B cell (primary cell): ENCODE measurements at regions not wholly inside any gene's neighbourhood (a gene's known extent, or its start where the extent isn't known, plus 50 kb on each side); places are given as distances from the start of the nearest gene placed in this dataset.

Experiments used
- ATAC-seq: fragments of 200-7000 bp; cut with Tn5 transposase; one replicate; pipeline ENCODE4 v1.10.0; 2021; ENCODE audit warnings: low read depth, mild to moderate bottlenecking, moderate number of reproducible peaks, moderate library complexity
- CTCF ChIA-PET: fragments of 350-600 bp; sonication (Branson Sonifier 250); formaldehyde crosslinking; loops from one replicate; lab custom pipeline; 2021; ENCODE audit warnings: antibody characterized with exemption, inconsistent platforms; lab: Charles Lee
- POLR2A ChIA-PET: fragments of 350-600 bp; sonication (Branson Sonifier 250); formaldehyde crosslinking; loops from one replicate; lab custom pipeline; 2021; ENCODE audit warnings: antibody characterized with exemption; lab: Charles Lee
- DNase-seq: peaks from one replicate; pipeline ENCODE4 v3.0.0; 2013
- H2AFZ ChIP-seq: 2 replicates; pipeline ENCODE4 v1.6.1; 2012; ENCODE audit warnings: mild to moderate bottlenecking, low read depth, low read length; ENCODE audit not compliant: insufficient read depth, poor library complexity, severe bottlenecking
- H3K27ac ChIP-seq, 2 donors: 1 replicate in 1 of 2; 2 replicates in 1 of 2; pipeline ENCODE4 v1.5.1; 2012 to 2013; ENCODE audit warnings: low read length in 2 of 2, mild to moderate bottlenecking in 2 of 2, moderate library complexity in 1 of 2
- H3K27me3 ChIP-seq, 4 experiments: fragments of 200-600 bp in 1 of 4; sonication (generic) in 1 of 4; replicated peaks in 1 of 4; 1 replicate in 2 of 4; 2 replicates in 2 of 4; pipeline versions ENCODE4 v1.6.1 to v1.7.0; 2013 to 2016; ENCODE audit warnings: low read length in 3 of 4, mild to moderate bottlenecking in 2 of 4, mixed read lengths in 1 of 4, moderate library complexity in 1 of 4; ENCODE audit not compliant: insufficient read depth in 4 of 4, control insufficient read depth in 3 of 4; ENCODE audit errors: control extremely low read depth in 1 of 4
- H3K36me3 ChIP-seq, 2 experiments: replicated peaks in 1 of 2; 1 replicate in 1 of 2; 2 replicates in 1 of 2; pipeline versions ENCODE4 v1.6.1 to v1.7.1; 2013; ENCODE audit warnings: low read length in 1 of 2; ENCODE audit not compliant: insufficient read depth in 2 of 2, control insufficient read depth in 1 of 2; ENCODE audit errors: control extremely low read depth in 1 of 2, extremely low read depth in 1 of 2
- H3K4me1 ChIP-seq, 2 donors: fragments of 200-600 bp in 1 of 2; sonication (generic) in 1 of 2; 1 replicate in 1 of 2; 2 replicates in 1 of 2; pipeline versions ENCODE4 v1.5.1 to v1.6.1; 2013 to 2017; ENCODE audit warnings: low read length in 2 of 2; ENCODE audit not compliant: control insufficient read depth in 2 of 2, insufficient read depth in 2 of 2
- H3K4me2 ChIP-seq: replicated peaks from 2 replicates; pipeline ENCODE3; 2012; ENCODE audit warnings: mild to moderate bottlenecking, low read depth, low read length; ENCODE audit not compliant: poor library complexity, severe bottlenecking
- H3K4me3 ChIP-seq, 5 experiments: fragments of 200-600 bp in 1 of 5; sonication (generic) in 1 of 5; 1 replicate in 3 of 5; 2 replicates in 2 of 5; pipeline versions ENCODE4 v1.5.1 to v1.7.0; 2011 to 2016; ENCODE audit warnings: low read length in 4 of 5, mild to moderate bottlenecking in 4 of 5, low read depth in 2 of 5, control low read depth in 1 of 5, moderate library complexity in 1 of 5; ENCODE audit not compliant: insufficient read depth in 1 of 5; ENCODE audit errors: control extremely low read depth in 1 of 5, extremely low read depth in 1 of 5
- H3K79me2 ChIP-seq: fragments of 200-600 bp; sonication (generic); one replicate; pipeline ENCODE4 v1.6.0; 2016; ENCODE audit warnings: low read length; ENCODE audit not compliant: control insufficient read depth, insufficient read depth
- H3K9ac ChIP-seq: fragments of 200-600 bp; sonication (generic); 2 replicates; pipeline ENCODE4 v1.6.1; 2017; ENCODE audit warnings: mild to moderate bottlenecking, low read length, moderate library complexity
- H3K9me3 ChIP-seq, 3 donors: one replicate each; pipeline versions ENCODE4 v1.6.1 to v1.7.1; 2013; ENCODE audit warnings: low read length in 2 of 3; ENCODE audit not compliant: control insufficient read depth in 2 of 3, insufficient read depth in 1 of 3; ENCODE audit errors: control extremely low read depth in 1 of 3
- H4K20me1 ChIP-seq: 2 replicates; pipeline ENCODE4 v1.6.0; 2012; ENCODE audit warnings: mild to moderate bottlenecking, low read length; ENCODE audit not compliant: insufficient read depth, control insufficient read depth, poor library complexity, severe bottlenecking
- H3K27ac Mint-ChIP-seq: one replicate; pipeline ENCODE4 v1.8.0; 2021; ENCODE audit warnings: mixed read lengths
- H3K27me3 Mint-ChIP-seq: one replicate; pipeline ENCODE4 v1.8.0; 2021; ENCODE audit warnings: mixed read lengths
- H3K4me1 Mint-ChIP-seq: one replicate; pipeline ENCODE4 v1.8.0; 2021; ENCODE audit warnings: mixed read lengths
- H3K4me3 Mint-ChIP-seq: one replicate; pipeline ENCODE4 v1.8.0; 2021; ENCODE audit warnings: mixed read lengths
- H3K9me3 Mint-ChIP-seq: one replicate; pipeline ENCODE4 v1.8.0; 2022; ENCODE audit warnings: mixed read lengths; ENCODE audit not compliant: insufficient read depth
- CTCF ChIP-seq: fragments of 200-600 bp; IDR thresholded peaks from one replicate; pipeline ENCODE4 v1.8.0; 2022; ENCODE audit warnings: antibody characterized with exemption, mild to moderate bottlenecking
- EZH2 ChIP-seq: IDR thresholded peaks from 2 replicates; pipeline ENCODE4 v1.6.1; 2012; ENCODE audit warnings: borderline replicate concordance, low read depth, mild to moderate bottlenecking, moderate library complexity, low read length; ENCODE audit not compliant: insufficient read depth, poor library complexity, severe bottlenecking
- WGBS: methylation state at CpG from one replicate; pipeline ENCODE4 v1.1.5; 2013; ENCODE audit warnings: missing lambda C conversion rate; ENCODE audit not compliant: insufficient coverage; 5-methylcytosine and 5-hydroxymethylcytosine counted together
- intact Hi-C: fragments of 100-400 bp; cut with micrococcal nuclease; formaldehyde crosslinking; loops from one replicate; pipeline ENCODE4 v1.10.0; 2022

- no peak overlapping the region for H3K9ac ChIP-seq
- H3K27ac ChIP-seq = no peak overlapping the region
- POLR2A ChIA-PET = no interaction called here
- no peaks in the 10 kb centered on the region for H3K9me3 Mint-ChIP-seq
- no peaks in the 10 kb centered on the region for H3K36me3 ChIP-seq
- no peak overlapping the region for H2AFZ ChIP-seq
- H3K4me2 ChIP-seq = no peak overlapping the region
- H4K20me1 ChIP-seq = no peaks in the 10 kb centered on the region
- DNase-seq (no peak), ATAC-seq (no peak)
- H3K4me1 ChIP-seq = no peaks in the 10 kb centered on the region
- WGBS = no CpG with 5 or more reads among the region's 1 CpG
- no peak overlapping the region for H3K4me3 Mint-ChIP-seq
- H3K9me3 ChIP-seq = peaks cover 0 to 3% (median 0%) of the 10 kb centered on the region in 3 donors
- H3K27me3 Mint-ChIP-seq = no peaks in the 10 kb centered on the region
- H3K79me2 ChIP-seq = no peaks in the 10 kb centered on the region
- no peak overlapping the region for H3K27ac Mint-ChIP-seq
- H3K4me3 ChIP-seq = no peak overlapping the region
- intact Hi-C loops = no loop called here
- H3K4me1 Mint-ChIP-seq = no peaks in the 10 kb centered on the region
- TF ChIP-seq CTCF (no peak), EZH2 (no peak)
- no peaks in the 10 kb centered on the region for H3K27me3 ChIP-seq
- CTCF ChIA-PET = no interaction called here
Measured at GRCh38 chr9:118940473-118940872, 428.8 kb downstream of the BRINP1 start.

GRCh38 chr9:118946669-118947068, 422.6 kb downstream of the BRINP1 start:
- ChIA-PET POLR2A (no interaction called here), CTCF (no interaction called here)
- Mint-ChIP-seq H3K4me1 (no peaks in the 10 kb centered on the region), H3K27me3 (no peaks in the 10 kb centered on the region), H3K9me3 (no peaks in the 10 kb centered on the region), H3K27ac (no peak overlapping the region), H3K4me3 (no peak overlapping the region)
- Histone ChIP-seq H3K4me1 (no peaks in the 10 kb centered on the region), H3K4me2 (no peak overlapping the region), H3K4me3 (no peak overlapping the region), H3K9me3 (peaks cover 0 to 3% (median 0%) of the 10 kb centered on the region in 3 donors), H3K9ac (no peak overlapping the region), H3K27me3 (no peaks in the 10 kb centered on the region), H3K36me3 (no peaks in the 10 kb centered on the region), H2AFZ (no peak overlapping the region), H4K20me1 (no peaks in the 10 kb centered on the region), H3K79me2 (no peaks in the 10 kb centered on the region), H3K27ac (no peak overlapping the region)
- no peak for TF ChIP-seq EZH2
- no peak for TF ChIP-seq CTCF
- no peak for ATAC-seq
- no peak for DNase-seq
- WGBS = 100% methylated on average over 1 of the region's 3 CpGs
- intact Hi-C loops = no loop called here
